Type B pancreatic cell (in vitro differentiated cells): ENCODE measurements at regions not wholly inside any gene's neighbourhood (a gene's known extent, or its start where the extent isn't known, plus 50 kb on each side); places are given as distances from the start of the nearest gene placed in this dataset.
A peak's percentile ranks its signal among the peaks of the same experiment; 100 is the strongest.

Experiments
- DNase-seq: peaks from one replicate; pipeline ENCODE4 v3.0.0; 2021; ENCODE audit warnings: mixed read lengths; ENCODE audit not compliant: unreplicated experiment; ENCODE audit errors: extremely low spot score
- H3K27ac Mint-ChIP-seq: 2 replicates; pipeline ENCODE4 v1.8.0; 2021; ENCODE audit warnings: mild to moderate bottlenecking, mixed read lengths
- H3K27me3 Mint-ChIP-seq: 2 replicates; pipeline ENCODE4 v1.8.0; 2021; ENCODE audit warnings: mixed read lengths
- H3K36me3 Mint-ChIP-seq: 2 replicates; pipeline ENCODE4 v1.8.0; 2021; ENCODE audit warnings: mixed read lengths
- H3K4me1 Mint-ChIP-seq: one replicate; pipeline ENCODE4 v1.8.0; 2021; ENCODE audit warnings: mixed read lengths; ENCODE audit not compliant: unreplicated experiment
- H3K4me3 Mint-ChIP-seq: 2 replicates; pipeline ENCODE4 v1.8.0; 2021; ENCODE audit warnings: mild to moderate bottlenecking, mixed read lengths
- H3K9me3 Mint-ChIP-seq: 2 replicates; pipeline ENCODE4 v1.8.0; 2021; ENCODE audit warnings: mixed read lengths
- TF ChIP-seq, protein P1 (sequence below): fragments of 200-600 bp; sonication (generic); conservative IDR thresholded peaks from 2 replicates; pipeline ENCODE4 v1.5.0; 2021; ENCODE audit warnings: antibody characterized with exemption, mild to moderate bottlenecking

DNA sequence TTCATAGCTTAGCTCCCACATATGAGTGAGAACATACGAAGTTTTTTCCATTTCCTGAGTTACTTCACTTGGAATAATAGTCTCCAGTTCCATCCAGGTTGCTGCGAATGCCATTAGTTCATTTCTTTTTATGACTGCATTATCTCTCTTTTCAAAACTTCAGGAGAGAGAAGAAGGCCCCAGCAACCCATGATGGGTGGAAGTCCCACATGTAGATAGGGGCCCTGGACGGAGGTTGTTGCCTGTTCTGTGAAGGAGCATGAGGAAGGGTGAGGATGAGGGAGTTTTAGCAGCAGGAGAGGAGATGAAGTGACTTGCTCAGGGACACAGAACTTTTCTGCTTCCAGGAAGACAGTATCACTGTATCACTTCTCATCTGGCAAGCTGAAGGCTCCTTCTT lies 102.2 kb upstream of the KLF4 start:
- peaks cover 22% of the 10 kb centered on the region for H3K27me3 Mint-ChIP-seq
- TF ChIP-seq, protein P1, sequence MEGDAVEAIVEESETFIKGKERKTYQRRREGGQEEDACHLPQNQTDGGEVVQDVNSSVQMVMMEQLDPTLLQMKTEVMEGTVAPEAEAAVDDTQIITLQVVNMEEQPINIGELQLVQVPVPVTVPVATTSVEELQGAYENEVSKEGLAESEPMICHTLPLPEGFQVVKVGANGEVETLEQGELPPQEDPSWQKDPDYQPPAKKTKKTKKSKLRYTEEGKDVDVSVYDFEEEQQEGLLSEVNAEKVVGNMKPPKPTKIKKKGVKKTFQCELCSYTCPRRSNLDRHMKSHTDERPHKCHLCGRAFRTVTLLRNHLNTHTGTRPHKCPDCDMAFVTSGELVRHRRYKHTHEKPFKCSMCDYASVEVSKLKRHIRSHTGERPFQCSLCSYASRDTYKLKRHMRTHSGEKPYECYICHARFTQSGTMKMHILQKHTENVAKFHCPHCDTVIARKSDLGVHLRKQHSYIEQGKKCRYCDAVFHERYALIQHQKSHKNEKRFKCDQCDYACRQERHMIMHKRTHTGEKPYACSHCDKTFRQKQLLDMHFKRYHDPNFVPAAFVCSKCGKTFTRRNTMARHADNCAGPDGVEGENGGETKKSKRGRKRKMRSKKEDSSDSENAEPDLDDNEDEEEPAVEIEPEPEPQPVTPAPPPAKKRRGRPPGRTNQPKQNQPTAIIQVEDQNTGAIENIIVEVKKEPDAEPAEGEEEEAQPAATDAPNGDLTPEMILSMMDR, result no peak
- H3K36me3 Mint-ChIP-seq, result no peaks in the 10 kb centered on the region
- no peak for DNase-seq
- H3K27ac Mint-ChIP-seq, result no peak overlapping the region
- H3K4me1 Mint-ChIP-seq, result no peaks in the 10 kb centered on the region
- H3K4me3 Mint-ChIP-seq, result no peak overlapping the region
- H3K9me3 Mint-ChIP-seq, result no peaks in the 10 kb centered on the region

DNA sequence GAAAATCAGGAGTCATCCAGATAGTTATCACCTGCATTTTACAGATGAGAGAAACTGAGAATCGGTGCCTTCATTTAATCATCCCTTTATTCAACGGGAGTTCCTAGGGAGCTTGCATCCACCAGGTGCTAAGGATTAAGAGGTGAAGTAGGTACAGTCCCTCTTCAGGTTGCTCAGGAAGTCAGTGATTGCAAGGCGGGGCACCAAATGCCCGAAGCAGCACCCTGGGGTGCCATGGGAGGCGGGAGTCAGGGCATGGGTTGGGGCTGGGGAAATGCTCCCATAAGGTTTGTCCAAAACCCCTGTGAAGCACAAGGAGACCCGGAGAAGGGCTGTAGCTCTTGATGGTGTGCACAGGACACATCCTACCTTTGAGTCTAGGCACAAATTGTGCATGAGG lies 98.8 kb upstream of the KLF4 start:
- Mint-ChIP-seq H3K4me3 (no peak overlapping the region), H3K4me1 (no peaks in the 10 kb centered on the region), H3K9me3 (no peaks in the 10 kb centered on the region), H3K27me3 (peaks cover 23% of the 10 kb centered on the region), H3K36me3 (no peaks in the 10 kb centered on the region), H3K27ac (peak overlapping the region; percentile 26)
- TF ChIP-seq, protein P1, result no peak
- DNase-seq, result no peak

DNA sequence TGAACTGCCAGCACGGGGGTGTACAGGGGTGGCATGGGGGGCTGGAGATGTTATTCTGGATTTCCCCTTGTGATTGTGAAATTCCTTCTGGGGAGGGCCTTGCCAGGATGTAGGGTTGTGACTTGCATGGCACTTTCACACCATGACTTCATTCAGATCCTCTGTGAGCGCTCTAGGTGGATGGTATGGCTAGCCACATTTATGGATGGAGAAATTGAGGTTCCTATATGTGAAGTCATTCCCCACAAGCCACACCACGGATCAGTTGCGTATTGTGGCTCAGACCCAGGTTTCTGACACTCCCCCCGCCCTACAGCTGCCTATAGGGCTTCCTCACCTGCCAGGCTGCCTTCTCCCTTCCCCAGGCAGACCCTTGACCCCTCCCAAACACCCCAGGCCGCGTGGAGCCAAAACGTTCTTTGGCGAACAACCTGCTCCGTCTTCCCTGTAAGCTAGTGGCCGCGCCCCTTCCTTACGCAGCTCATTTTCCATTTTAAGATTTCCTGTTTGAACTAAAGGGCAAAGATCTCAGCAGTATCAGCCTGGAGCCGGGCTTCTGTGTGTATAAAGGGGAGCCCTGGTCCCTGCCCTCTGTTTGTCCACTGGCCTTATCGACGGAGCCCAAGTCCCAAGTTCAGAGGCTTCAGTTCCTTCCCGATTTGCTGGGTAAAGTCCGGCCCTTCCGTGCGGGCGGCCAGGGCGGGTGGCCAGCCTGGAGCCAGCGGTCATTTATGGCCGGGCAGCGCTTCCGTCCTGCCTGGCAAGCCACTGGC lies 97.8 kb upstream of the KLF4 start:
- DNase-seq, result no peak

GRCh38 chr9:107586493-107586892 lies 96.9 kb upstream of the KLF4 start:
- Mint-ChIP-seq H3K27me3 (peaks cover 15% of the 10 kb centered on the region), H3K4me3 (no peak overlapping the region), H3K27ac (no peak overlapping the region)

More for the DNA sequence above, 97.8 kb upstream of the KLF4 start:
- Mint-ChIP-seq H3K4me1 (no peaks in the 10 kb centered on the region), H3K36me3 (no peaks in the 10 kb centered on the region), H3K27ac (peak overlapping the region; percentile 61), H3K4me3 (peak overlapping the region; percentile 25), H3K27me3 (peaks cover 18% of the 10 kb centered on the region), H3K9me3 (no peaks in the 10 kb centered on the region)
- TF ChIP-seq, protein P1, result no peak

DNA sequence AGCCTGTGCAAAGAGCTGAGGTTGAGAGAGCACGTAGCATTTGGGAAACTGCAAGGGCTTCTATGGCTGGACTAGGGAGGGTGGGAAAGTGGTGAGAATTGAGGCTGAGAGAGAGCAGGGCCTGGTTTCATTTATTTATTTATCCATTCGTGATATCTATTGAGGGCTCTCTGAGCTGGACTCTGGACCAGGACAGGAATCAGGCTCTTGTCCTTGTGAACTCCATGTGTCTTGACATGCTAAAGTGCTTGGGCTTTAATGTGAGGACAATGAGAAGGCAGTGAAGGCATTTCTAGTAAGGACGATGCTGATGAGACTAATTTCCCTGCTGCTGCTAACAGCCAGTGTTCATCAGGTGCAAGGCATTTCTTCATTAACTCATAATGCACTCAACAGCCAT lies 95.9 kb upstream of the KLF4 start:
- peak overlapping the region; percentile 22 for H3K27ac Mint-ChIP-seq
- no peaks in the 10 kb centered on the region for H3K9me3 Mint-ChIP-seq
- H3K4me1 Mint-ChIP-seq, result no peaks in the 10 kb centered on the region
- no peak overlapping the region for H3K4me3 Mint-ChIP-seq
- DNase-seq, result no peak
- H3K27me3 Mint-ChIP-seq, result peaks cover 15% of the 10 kb centered on the region
- TF ChIP-seq, protein P1, result no peak
- H3K36me3 Mint-ChIP-seq, result no peaks in the 10 kb centered on the region

More at GRCh38 chr9:107586493-107586892, 96.9 kb upstream of the KLF4 start:
- TF ChIP-seq, protein P1, result no peak
- no peak for DNase-seq
- no peaks in the 10 kb centered on the region for H3K36me3 Mint-ChIP-seq
- H3K4me1 Mint-ChIP-seq, result no peaks in the 10 kb centered on the region
- no peaks in the 10 kb centered on the region for H3K9me3 Mint-ChIP-seq
